GM12878 (cell line): ENCODE measurements at regions not wholly inside any gene's neighbourhood (a gene's known extent, or its start where the extent isn't known, plus 50 kb on each side); places are given as distances from the start of the nearest gene placed in this dataset.

Experiments
- ATAC-seq: fragments of 200-7000 bp; cut with Tn5 transposase; 3 replicates; pipeline ENCODE4 v1.9.1; 2020; ENCODE audit warnings: mild to moderate bottlenecking, moderate library complexity
- BruUV-seq: library from RNA; stranded (reverse); fragments of 400-500 nt; replicated peaks from 2 replicates; lab custom pipeline; 2021; lab: Mats Ljungman, UMichigan
- CTCF ChIA-PET: fragments of 300-600 bp; sonication (Branson Sonifier 250); formaldehyde crosslinking; extraction: SDS; loops from one replicate; lab custom pipeline; 2021; ENCODE audit warnings: inconsistent platforms; lab: Yijun Ruan, JAX
- POLR2A ChIA-PET: fragments of 350-600 bp; formaldehyde crosslinking; extraction: SDS; loops from one replicate; lab custom pipeline; 2021; ENCODE audit warnings: inconsistent platforms; lab: Charles Lee
- RAD21 ChIA-PET: fragments of 300-600 bp; sonication (Branson Sonifier 250); formaldehyde crosslinking; loops from one replicate; lab custom pipeline; 2023; ENCODE audit warnings: antibody characterized with exemption; ENCODE audit not compliant: unreplicated experiment; lab: Charles Lee
- SMC1A ChIA-PET: fragments of 300-600 bp; sonication (Branson Sonifier 250); formaldehyde crosslinking; loops from one replicate; lab custom pipeline; 2023; ENCODE audit not compliant: unreplicated experiment, uncharacterized antibody; lab: Charles Lee
- DNase-seq: peaks from one replicate; pipeline ENCODE4 v3.0.0-alpha.2; 2011; ENCODE audit warnings: low read depth, low spot score
- FAIRE-seq: peaks from 3 replicates; lab custom pipeline; 2011; peaks lifted over from hg19 to GRCh38; lab: Jason Lieb, UNC
- H2AFZ ChIP-seq: 2 replicates; pipeline ENCODE4 v1.6.0; 2011; ENCODE audit warnings: low read depth, low read length, control low read depth; ENCODE audit not compliant: control insufficient read depth
- H3K27ac ChIP-seq: 2 replicates; pipeline ENCODE4 v1.5.1; 2011; ENCODE audit warnings: control low read depth; ENCODE audit not compliant: control insufficient read depth, insufficient read depth
- H3K27me3 ChIP-seq, 2 experiments: replicated peaks in 1 of 2; 2 replicates each; pipeline versions ENCODE4 v1.6.0 to v1.6.1; 2011; ENCODE audit warnings: low read length in 1 of 2; ENCODE audit not compliant: control insufficient read depth in 2 of 2, insufficient read depth in 2 of 2
- H3K36me3 ChIP-seq, 2 experiments: 2 replicates each; pipeline ENCODE4 v1.5.1; 2011; ENCODE audit warnings: low read length in 1 of 2; ENCODE audit not compliant: control insufficient read depth in 2 of 2, insufficient read depth in 2 of 2
- H3K4me1 ChIP-seq: 2 replicates; pipeline ENCODE4 v1.6.1; 2011; ENCODE audit warnings: mild to moderate bottlenecking, low read length, moderate library complexity, mixed read lengths; ENCODE audit not compliant: control insufficient read depth, insufficient read depth
- H3K4me2 ChIP-seq: 2 replicates; pipeline ENCODE4 v1.6.0; 2011; ENCODE audit warnings: control low read depth; ENCODE audit not compliant: control insufficient read depth, insufficient read depth
- H3K4me3 ChIP-seq: fragments of 200-600 bp; sonication (generic); 2 replicates; pipeline ENCODE4 v1.5.1; 2016
- H3K79me2 ChIP-seq: 2 replicates; pipeline ENCODE4 v1.6.0; 2011; ENCODE audit warnings: low read length; ENCODE audit not compliant: control insufficient read depth, insufficient read depth
- H3K9ac ChIP-seq: 2 replicates; pipeline ENCODE4 v1.8.0; 2011; ENCODE audit warnings: low read length, control low read depth, mixed read lengths; ENCODE audit not compliant: control insufficient read depth, insufficient read depth
- H3K9me3 ChIP-seq: replicated peaks from 3 replicates; pipeline ENCODE4 v1.5.1; 2011; ENCODE audit warnings: mild to moderate bottlenecking, low read length; ENCODE audit not compliant: control insufficient read depth, insufficient read depth
- H4K20me1 ChIP-seq: 2 replicates; pipeline ENCODE4 v1.6.0; 2011; ENCODE audit not compliant: control insufficient read depth, insufficient read depth
- BCLAF1 ChIP-seq: fragments of 450-650 bp; IDR thresholded peaks from 2 replicates; pipeline ENCODE4 v1.6.1; 2017; ENCODE audit warnings: antibody characterized with exemption, mild to moderate bottlenecking, moderate library complexity
- BMI1 ChIP-seq: fragments of 450-650 bp; IDR thresholded peaks from 2 replicates; pipeline ENCODE4 v1.6.1; 2016; ENCODE audit warnings: mild to moderate bottlenecking, moderate library complexity, borderline replicate concordance
- CBX5 ChIP-seq: sonication (generic); IDR thresholded peaks from 2 replicates; pipeline ENCODE4 v1.6.1; 2016; ENCODE audit warnings: low read depth, moderate library complexity, mild to moderate bottlenecking, inconsistent platforms
- EZH2 ChIP-seq: IDR thresholded peaks from 2 replicates; pipeline ENCODE4 v1.6.1; 2012; ENCODE audit warnings: low read depth, mild to moderate bottlenecking, control low read depth, inconsistent platforms, low read length, borderline replicate concordance; ENCODE audit not compliant: control insufficient read depth
- GATAD2B ChIP-seq: fragments of 450-650 bp; conservative IDR thresholded peaks from 2 replicates; pipeline ENCODE4 v1.6.1; 2017; ENCODE audit warnings: low read depth, mild to moderate bottlenecking, moderate library complexity
- HCFC1 ChIP-seq: fragments of 150-350 bp; IDR thresholded peaks from 2 replicates; pipeline ENCODE4 v1.6.1; 2014; ENCODE audit warnings: low read length
- IKZF1 ChIP-seq: fragments of 450-650 bp; conservative IDR thresholded peaks from 2 replicates; pipeline ENCODE4 v1.6.1; 2017; ENCODE audit warnings: antibody characterized with exemption, mild to moderate bottlenecking
- IRF5 ChIP-seq: fragments of 450-650 bp; IDR thresholded peaks from 2 replicates; pipeline ENCODE4 v1.6.1; 2017; ENCODE audit warnings: borderline replicate concordance
- JUNB ChIP-seq: IDR thresholded peaks from 2 replicates; pipeline ENCODE4 v1.6.1; 2016; ENCODE audit warnings: antibody characterized with exemption, mild to moderate bottlenecking
- KLF5 ChIP-seq: fragments of 450-650 bp; IDR thresholded peaks from 2 replicates; pipeline ENCODE4 v1.6.1; 2014; ENCODE audit warnings: mild to moderate bottlenecking; ENCODE audit not compliant: partially characterized antibody
- MEF2A ChIP-seq: IDR thresholded peaks from 2 replicates; pipeline ENCODE4 v1.6.1; 2011; ENCODE audit warnings: low read depth, mild to moderate bottlenecking, low read length, moderate library complexity; ENCODE audit not compliant: insufficient read depth
- POU2F2 ChIP-seq: IDR thresholded peaks from 3 replicates; pipeline ENCODE4 v1.6.1; 2011; ENCODE audit warnings: low read depth, mild to moderate bottlenecking, low read length, borderline replicate concordance
- RCOR1 ChIP-seq: conservative IDR thresholded peaks from 2 replicates; pipeline ENCODE4 v1.6.1; 2012; ENCODE audit warnings: low read depth, low read length, improper control_type of control experiment
- RFX5 ChIP-seq: IDR thresholded peaks from 2 replicates; pipeline ENCODE4 v1.6.1; 2011; ENCODE audit warnings: low read depth, low read length, improper control_type of control experiment
- SMC3 ChIP-seq: IDR thresholded peaks from 2 replicates; pipeline ENCODE4 v1.6.1; 2011; ENCODE audit warnings: low read length, improper control_type of control experiment, borderline replicate concordance
- SPI1 ChIP-seq: IDR thresholded peaks from 2 replicates; pipeline ENCODE4 v1.6.1; 2011; ENCODE audit warnings: low read depth, mild to moderate bottlenecking, low read length, moderate library complexity, borderline replicate concordance; ENCODE audit not compliant: insufficient read depth
- WGBS: methylation state at CpG from one replicate; pipeline ENCODE4 v1.1.6; 2016; ENCODE audit warnings: low lambda C conversion rate; ENCODE audit not compliant: insufficient replicate concordance, insufficient coverage; ENCODE audit errors: missing lambda C conversion rate; 5-methylcytosine and 5-hydroxymethylcytosine counted together
- in situ Hi-C: fragments of 300-500 bp; cut with MboI; formaldehyde crosslinking; loops from 9 replicates; pipeline ENCODE4 v1.14.3; 2018; ENCODE audit warnings: mixed read lengths
- intact Hi-C: fragments of 100-400 bp; cut with micrococcal nuclease; formaldehyde crosslinking; loops from one replicate; pipeline ENCODE4 v1.14.2; 2022; ENCODE audit not compliant: unreplicated experiment

GRCh38 chr14:71187633-71188356 lies 280.5 kb downstream of the PCNX1 start:
- no peak for FAIRE-seq
- Histone ChIP-seq H3K27me3 (no peaks in the 10 kb centered on the region; a peak in 2 of 4 replicates), H2AFZ (no peak overlapping the region), H3K9me3 (no peaks in the 10 kb centered on the region; the same call in 2 of the 3 replicates), H3K4me2 (no peak overlapping the region), H3K36me3 (no peaks in the 10 kb centered on the region), H3K4me1 (no peaks in the 10 kb centered on the region), H3K27ac (no peak overlapping the region), H3K9ac (no peak overlapping the region), H4K20me1 (no peaks in the 10 kb centered on the region), H3K4me3 (no peak overlapping the region), H3K79me2 (no peaks in the 10 kb centered on the region)
- POLR2A ChIA-PET = no interaction called here
- no peak for TF ChIP-seq KLF5
- TF ChIP-seq BCLAF1 = no peak
- no peak for TF ChIP-seq SPI1
- no peak for TF ChIP-seq IKZF1
- no peak for TF ChIP-seq RCOR1
- TF ChIP-seq RFX5 = no peak
- no peak for TF ChIP-seq SMC3
- TF ChIP-seq POU2F2 = no peak
- TF ChIP-seq MEF2A = no peak
- TF ChIP-seq BMI1 = no peak
- no peak for TF ChIP-seq GATAD2B
- no peak for TF ChIP-seq HCFC1
- TF ChIP-seq JUNB = no peak
- no peak for TF ChIP-seq CBX5
- TF ChIP-seq EZH2 = no peak
- TF ChIP-seq IRF5 = no peak
- BruUV-seq = no TSS peak
- ATAC-seq = no peak
- intact Hi-C loops = no loop called here
- in situ Hi-C loops = no loop called here
- SMC1A ChIA-PET = no interaction called here
- RAD21 ChIA-PET = no interaction called here
- CTCF ChIA-PET = no interaction called here
- 45% methylated on average over 11 of the region's 11 CpGs for WGBS
- no peak for DNase-seq
